OCI-LY7 (cell line): ENCODE measurements at regions not wholly inside any gene's neighbourhood (a gene's known extent, or its start where the extent isn't known, plus 50 kb on each side); places are given as distances from the start of the nearest gene placed in this dataset.

Experiments used
- BruUV-seq: library from RNA; stranded (reverse); fragments of 400-500 nt; replicated peaks from 2 replicates; lab custom pipeline; 2021; lab: Mats Ljungman, UMichigan
- CTCF ChIA-PET: fragments of 300-600 bp; sonication (Branson Sonifier 250); formaldehyde crosslinking; loops from one replicate; lab custom pipeline; 2022; ENCODE audit warnings: antibody characterized with exemption; ENCODE audit not compliant: unreplicated experiment; lab: Charles Lee
- POLR2A ChIA-PET: fragments of 300-600 bp; sonication (Branson Sonifier 250); formaldehyde crosslinking; loops from one replicate; lab custom pipeline; 2022; ENCODE audit warnings: antibody characterized with exemption; lab: Charles Lee
- DNase-seq: peaks from one replicate; pipeline ENCODE4 v3.0.0-alpha.2; 2015; ENCODE audit warnings: low spot score
- H2AFZ ChIP-seq: fragments of 200-600 bp; sonication (generic), shearing (Covaris generic); 2 replicates; pipeline ENCODE4 v1.6.1; 2014; ENCODE audit warnings: mild to moderate bottlenecking, antibody characterized with exemption, low read length, moderate library complexity
- H3K27ac ChIP-seq: fragments of 200-600 bp; sonication (generic); 2 replicates; pipeline ENCODE4 v1.5.1; 2014; ENCODE audit warnings: mixed run types, low read depth, mild to moderate bottlenecking, moderate library complexity, low read length, inconsistent platforms; ENCODE audit not compliant: poor library complexity, severe bottlenecking
- H3K36me3 ChIP-seq: fragments of 200-600 bp; sonication (generic); 2 replicates; pipeline ENCODE4 v1.6.1; 2014; ENCODE audit warnings: mild to moderate bottlenecking, antibody characterized with exemption, low read length, moderate library complexity, mixed read lengths; ENCODE audit not compliant: insufficient read depth
- H3K4me1 ChIP-seq: fragments of 200-600 bp; sonication (generic); 2 replicates; pipeline ENCODE4 v1.5.1; 2014; ENCODE audit warnings: mild to moderate bottlenecking, low read length; ENCODE audit not compliant: insufficient read depth, poor library complexity, severe bottlenecking
- H3K4me2 ChIP-seq: fragments of 200-600 bp; sonication (generic); 2 replicates; pipeline ENCODE4 v1.6.1; 2014; ENCODE audit warnings: mild to moderate bottlenecking, low read length
- H3K4me3 ChIP-seq: fragments of 200-600 bp; sonication (generic); 2 replicates; pipeline ENCODE4 v1.5.1; 2014; ENCODE audit warnings: mild to moderate bottlenecking, low read depth, low read length; ENCODE audit not compliant: poor library complexity, severe bottlenecking
- H3K79me2 ChIP-seq: fragments of 200-600 bp; sonication (generic); 2 replicates; pipeline ENCODE4 v1.6.1; 2016; ENCODE audit warnings: low read depth, mild to moderate bottlenecking, low read length, moderate library complexity, mixed read lengths; ENCODE audit not compliant: insufficient read depth
- H3K9me2 ChIP-seq: fragments of 200-600 bp; sonication (generic); 2 replicates; pipeline ENCODE4 v1.6.1; 2016; ENCODE audit warnings: mild to moderate bottlenecking, low read length, mixed read lengths; ENCODE audit not compliant: insufficient read depth
- H3K9me3 ChIP-seq: fragments of 200-600 bp; sonication (generic); 2 replicates; pipeline ENCODE4 v1.6.1; 2014; ENCODE audit warnings: mild to moderate bottlenecking, mixed run types, low read length, mixed read lengths
- H4K20me1 ChIP-seq: fragments of 200-600 bp; sonication (generic); 2 replicates; pipeline ENCODE4 v1.6.1; 2014; ENCODE audit warnings: mild to moderate bottlenecking, antibody characterized with exemption, low read length, moderate library complexity, mixed read lengths; ENCODE audit not compliant: insufficient read depth
- CTCF ChIP-seq: fragments of 200-600 bp; sonication (generic); conservative IDR thresholded peaks from 2 replicates; pipeline ENCODE4 v1.5.1; 2014; ENCODE audit warnings: mild to moderate bottlenecking, antibody characterized with exemption, low read length, moderate library complexity, mixed read lengths
- EZH2phosphoT487 ChIP-seq: fragments of 200-600 bp; sonication (generic); IDR thresholded peaks from 2 replicates; pipeline ENCODE4 v1.6.1; 2018; ENCODE audit warnings: low read depth, borderline replicate concordance, mild to moderate bottlenecking, mixed run types, antibody characterized with exemption, low read length, moderate library complexity, mixed read lengths
- intact Hi-C: fragments of 100-400 bp; cut with micrococcal nuclease; formaldehyde crosslinking; loops from one replicate; pipeline ENCODE4 v1.10.0; 2022; ENCODE audit not compliant: unreplicated experiment

DNA sequence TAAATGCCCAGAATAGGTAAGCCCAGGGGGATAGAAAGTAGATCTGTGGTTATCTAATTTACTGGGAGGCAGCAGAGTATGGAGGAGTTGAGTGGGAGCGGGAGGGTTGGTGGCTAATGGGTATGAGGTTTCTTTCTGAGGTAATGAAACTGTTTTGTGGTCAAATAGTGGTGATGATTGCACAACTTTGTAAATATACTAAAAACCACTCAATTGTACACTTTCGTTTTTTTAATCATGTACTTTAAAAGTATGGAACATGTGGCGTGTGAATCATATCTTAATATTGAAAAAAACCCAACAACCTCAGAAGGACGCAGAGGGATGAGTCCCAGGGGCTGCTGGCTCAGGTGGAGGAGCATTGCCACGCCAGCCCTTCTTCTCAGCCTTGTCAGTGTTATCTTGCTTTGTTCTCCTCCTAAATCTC, 118.1 kb downstream of the WDR11 start:
- no peak for DNase-seq
- no TSS peak for BruUV-seq
- POLR2A ChIA-PET, result no interaction called here

DNA sequence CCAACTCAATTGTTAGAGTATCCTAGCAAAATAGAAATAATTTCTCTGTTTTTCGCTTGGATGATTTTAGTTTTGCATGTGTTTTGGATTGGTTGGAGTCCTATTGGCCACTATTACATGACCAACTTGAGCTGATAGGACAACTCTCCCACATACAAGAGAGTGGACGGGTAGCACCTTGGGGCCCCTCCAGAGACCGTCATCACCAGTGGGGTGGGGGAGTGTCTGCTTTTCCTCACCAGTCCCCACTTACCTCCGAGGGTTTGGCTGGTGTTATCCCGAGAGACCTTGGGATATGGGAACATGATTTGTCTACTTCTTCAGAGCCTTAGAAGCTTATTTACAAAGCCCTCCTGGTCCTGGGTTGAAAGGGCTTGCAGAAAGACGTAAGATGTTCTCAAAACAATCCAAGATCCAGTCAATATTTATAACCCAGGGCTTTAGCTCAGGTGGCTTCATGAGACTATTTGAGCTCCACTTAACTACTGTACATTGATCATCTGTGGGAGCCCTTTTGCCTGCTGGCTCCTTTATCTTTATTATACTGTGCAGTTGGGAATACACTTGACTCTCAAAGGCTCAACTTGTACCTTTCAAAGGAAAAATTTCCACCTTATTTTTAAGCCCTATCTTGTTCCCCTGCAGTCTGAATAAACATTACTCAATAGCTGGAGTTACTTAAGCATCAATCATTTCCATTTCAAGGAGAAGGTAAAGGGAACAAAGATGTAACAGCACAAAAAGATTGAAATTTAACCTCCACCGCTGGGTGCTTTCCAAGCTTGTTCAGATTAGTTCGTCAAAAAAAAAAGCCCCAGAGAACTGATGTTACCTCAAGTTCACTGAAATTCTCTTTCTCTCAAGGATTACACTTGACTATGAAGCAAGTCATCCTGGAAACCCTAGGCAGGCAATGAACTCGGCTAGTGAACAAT, 119.7 kb downstream of the WDR11 start:
- ChIA-PET CTCF (no interaction called here), POLR2A (interaction anchor here (0.7 to 2.0 kb wide), 3 partner anchors 16 to 1269 kb away, joined by 3 to 4 read pairs (median 3); no protein-coding TSS in a partner anchor)
- H4K20me1 ChIP-seq, result no peaks in the 10 kb centered on the region
- no peak overlapping the region for H3K4me2 ChIP-seq
- H3K4me3 ChIP-seq, result no peak overlapping the region
- no peak for TF ChIP-seq CTCF
- TF ChIP-seq EZH2phosphoT487, result no peak
- DNase-seq, result no peak
- H3K79me2 ChIP-seq, result no peaks in the 10 kb centered on the region
- H3K9me2 ChIP-seq, result no peaks in the 10 kb centered on the region
- no TSS peak for BruUV-seq
- H3K27ac ChIP-seq, result no peak overlapping the region
- intact Hi-C loops, result no loop called here
- H3K4me1 ChIP-seq, result no peaks in the 10 kb centered on the region
- H3K9me3 ChIP-seq, result no peaks in the 10 kb centered on the region
- no peak overlapping the region for H2AFZ ChIP-seq
- no peaks in the 10 kb centered on the region for H3K36me3 ChIP-seq

More for the DNA sequence above, 118.1 kb downstream of the WDR11 start:
- Histone ChIP-seq H3K27ac (no peak overlapping the region), H3K4me1 (no peaks in the 10 kb centered on the region), H3K9me2 (no peaks in the 10 kb centered on the region), H3K4me3 (no peak overlapping the region), H2AFZ (no peak overlapping the region), H3K36me3 (no peaks in the 10 kb centered on the region), H4K20me1 (no peaks in the 10 kb centered on the region), H3K9me3 (no peaks in the 10 kb centered on the region), H3K4me2 (no peak overlapping the region), H3K79me2 (no peaks in the 10 kb centered on the region)
- intact Hi-C loops, result no loop called here
- CTCF ChIA-PET, result no interaction called here
- TF ChIP-seq EZH2phosphoT487 (no peak), CTCF (no peak)

DNA sequence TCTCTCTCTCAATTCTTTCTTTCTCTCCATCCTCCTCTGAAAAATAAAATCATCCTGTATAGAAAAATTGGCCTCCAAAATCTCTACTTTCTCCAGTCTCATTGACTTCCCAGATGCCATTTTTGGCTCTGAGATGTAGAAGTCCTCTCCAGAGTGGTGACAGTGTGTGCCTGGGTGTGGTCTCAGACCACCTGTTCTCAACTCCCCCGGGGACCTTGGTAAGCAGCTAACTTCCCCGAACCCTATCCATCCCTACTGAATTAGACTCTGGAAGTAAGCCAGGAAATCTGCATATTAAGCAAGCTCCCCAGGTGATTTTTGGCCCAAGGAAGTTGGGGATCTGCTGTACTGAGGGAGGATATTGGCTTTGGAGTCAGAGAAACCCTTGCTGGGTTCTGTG, 120.5 kb downstream of the WDR11 start:
- BruUV-seq, result no TSS peak
- Histone ChIP-seq H3K4me3 (no peak overlapping the region), H3K36me3 (no peaks in the 10 kb centered on the region), H2AFZ (no peak overlapping the region), H4K20me1 (no peaks in the 10 kb centered on the region), H3K9me2 (no peaks in the 10 kb centered on the region), H3K9me3 (no peaks in the 10 kb centered on the region), H3K4me2 (no peak overlapping the region), H3K79me2 (no peaks in the 10 kb centered on the region), H3K4me1 (no peaks in the 10 kb centered on the region), H3K27ac (no peak overlapping the region)
- CTCF ChIA-PET, result no interaction called here
- DNase-seq, result no peak
- POLR2A ChIA-PET, result interaction anchor here (0.9 to 2.0 kb wide), 2 partner anchors 17 to 389 kb away, joined by 3 to 4 read pairs; no protein-coding TSS in a partner anchor
- intact Hi-C loops, result no loop called here
- no peak for TF ChIP-seq EZH2phosphoT487
